ENCODE measurements at regions not wholly inside any gene's neighbourhood (a gene's known extent, or its start where the extent isn't known, plus 50 kb on each side); places are given as distances from the start of the nearest gene placed in this dataset.

DNA sequence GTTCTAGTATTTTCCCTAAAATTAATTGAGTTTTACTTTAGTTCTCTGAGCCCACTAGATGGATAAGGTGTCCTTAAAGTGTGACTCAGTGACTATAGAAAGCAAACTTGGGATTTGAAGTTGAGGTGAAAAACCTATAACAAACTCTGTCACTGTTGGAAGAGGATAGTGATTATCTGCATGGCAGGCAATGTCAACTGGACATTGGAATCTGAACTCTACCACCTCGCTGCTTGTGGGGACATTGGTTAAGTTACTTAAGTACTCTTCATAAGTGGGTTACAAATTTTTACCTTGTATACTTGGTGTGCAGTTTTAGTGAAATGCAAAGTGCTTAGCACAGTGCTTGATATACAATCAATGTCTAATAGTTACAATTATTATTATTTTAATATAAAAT, 87.9 kb upstream of the B3GAT2 start:
- TF ChIP-seq, protein P1, sequence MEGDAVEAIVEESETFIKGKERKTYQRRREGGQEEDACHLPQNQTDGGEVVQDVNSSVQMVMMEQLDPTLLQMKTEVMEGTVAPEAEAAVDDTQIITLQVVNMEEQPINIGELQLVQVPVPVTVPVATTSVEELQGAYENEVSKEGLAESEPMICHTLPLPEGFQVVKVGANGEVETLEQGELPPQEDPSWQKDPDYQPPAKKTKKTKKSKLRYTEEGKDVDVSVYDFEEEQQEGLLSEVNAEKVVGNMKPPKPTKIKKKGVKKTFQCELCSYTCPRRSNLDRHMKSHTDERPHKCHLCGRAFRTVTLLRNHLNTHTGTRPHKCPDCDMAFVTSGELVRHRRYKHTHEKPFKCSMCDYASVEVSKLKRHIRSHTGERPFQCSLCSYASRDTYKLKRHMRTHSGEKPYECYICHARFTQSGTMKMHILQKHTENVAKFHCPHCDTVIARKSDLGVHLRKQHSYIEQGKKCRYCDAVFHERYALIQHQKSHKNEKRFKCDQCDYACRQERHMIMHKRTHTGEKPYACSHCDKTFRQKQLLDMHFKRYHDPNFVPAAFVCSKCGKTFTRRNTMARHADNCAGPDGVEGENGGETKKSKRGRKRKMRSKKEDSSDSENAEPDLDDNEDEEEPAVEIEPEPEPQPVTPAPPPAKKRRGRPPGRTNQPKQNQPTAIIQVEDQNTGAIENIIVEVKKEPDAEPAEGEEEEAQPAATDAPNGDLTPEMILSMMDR (IDR thresholded peaks at IDR 0.05) = no peak
- no peak for TF ChIP-seq POLR2A (IDR thresholded peaks at IDR 0.05)

Measured in uterus (tissue), 2 donors.